ENCODE measurements at regions not wholly inside any gene's neighbourhood (a gene's known extent, or its start where the extent isn't known, plus 50 kb on each side); places are given as distances from the start of the nearest gene placed in this dataset.
"Not testable (repeated sequence)": the region's sequence is repeated elsewhere in the genome, so short reads cannot be mapped to it uniquely, and the experiment has no call there.

DNA sequence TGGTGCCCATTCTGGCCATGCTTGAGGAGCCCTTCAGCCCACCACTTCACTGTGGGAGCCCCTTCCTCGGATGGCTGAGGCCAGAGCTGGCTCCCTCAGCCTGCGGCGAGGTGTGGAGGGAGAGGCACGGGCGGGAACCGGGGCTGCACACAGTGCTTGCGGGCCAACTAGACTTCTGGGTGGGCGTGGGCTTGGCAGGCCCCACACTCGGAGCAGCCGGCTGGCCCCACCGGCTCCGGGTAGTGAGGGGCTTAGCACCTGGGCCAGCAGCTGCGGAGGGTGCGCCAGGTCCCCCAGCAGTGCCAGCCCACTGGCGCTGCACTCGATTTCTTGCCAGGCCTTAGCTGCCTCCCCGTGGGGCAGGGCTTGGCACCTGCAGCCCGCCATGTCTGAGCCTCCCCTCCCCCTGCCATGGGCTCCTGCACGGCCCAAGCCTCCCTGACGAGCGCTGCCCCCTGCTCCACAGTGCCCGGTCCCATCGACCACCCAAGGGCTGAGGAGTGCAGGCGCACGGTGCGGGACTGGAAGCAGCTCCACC, 554.2 kb downstream of the GABRG2 start:
- DNase-seq (ENCODE audit: low read depth), result not testable (repeated sequence)

DNA sequence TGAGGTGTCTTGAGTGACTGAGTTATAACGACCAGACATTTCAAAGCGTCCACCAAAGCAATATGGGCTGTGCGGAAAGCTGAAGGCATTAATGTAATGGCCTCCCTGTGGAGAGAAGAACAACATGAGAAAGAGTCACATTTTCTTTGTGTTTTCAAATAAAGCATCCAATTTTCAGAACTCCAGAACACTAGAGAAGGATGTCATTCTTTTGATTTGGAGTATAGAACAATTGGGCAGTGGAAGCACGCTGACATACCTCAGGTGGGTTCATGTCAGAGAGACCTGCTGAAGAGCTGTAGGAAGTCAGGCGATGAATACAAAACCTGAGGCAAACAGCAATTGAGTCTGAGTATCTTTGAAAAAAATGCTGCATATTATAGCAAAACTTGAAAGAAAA, 556.5 kb downstream of the GABRG2 start:
- DNase-seq (ENCODE audit: low read depth), result no peak

DNA sequence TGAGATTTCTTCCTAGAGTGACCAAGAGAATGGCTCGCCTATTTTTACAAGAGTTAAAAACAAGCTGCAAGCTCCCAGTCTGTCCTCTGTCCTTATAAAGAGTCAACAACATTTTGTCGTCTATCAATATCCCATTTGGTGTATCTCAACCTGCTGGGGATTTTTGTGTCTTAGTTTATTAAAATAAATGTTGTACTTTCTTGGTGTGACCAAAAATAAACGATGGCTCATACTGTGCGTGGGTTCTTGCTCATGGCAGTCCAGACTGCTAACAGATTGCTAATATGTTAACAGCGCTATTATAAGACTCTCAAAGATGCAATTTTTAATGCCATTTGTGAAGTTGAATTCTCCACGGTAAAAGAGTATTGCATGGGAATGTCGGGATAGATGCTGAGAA, 569.9 kb downstream of the GABRG2 start:
- no peak for DNase-seq (ENCODE audit: low read depth)

- DNase-seq (ENCODE audit: low read depth), result no peak
These were observed 571.3 kb downstream of the GABRG2 start for GRCh38 chr5:162638849-162639248.

GRCh38 chr5:162641142-162641813, 573.7 kb downstream of the GABRG2 start:
- DNase-seq (ENCODE audit: low read depth), result no peak

GRCh38 chr5:162654661-162655405, 587.3 kb downstream of the GABRG2 start:
- DNase-seq (ENCODE audit: low read depth), result no peak

DNA sequence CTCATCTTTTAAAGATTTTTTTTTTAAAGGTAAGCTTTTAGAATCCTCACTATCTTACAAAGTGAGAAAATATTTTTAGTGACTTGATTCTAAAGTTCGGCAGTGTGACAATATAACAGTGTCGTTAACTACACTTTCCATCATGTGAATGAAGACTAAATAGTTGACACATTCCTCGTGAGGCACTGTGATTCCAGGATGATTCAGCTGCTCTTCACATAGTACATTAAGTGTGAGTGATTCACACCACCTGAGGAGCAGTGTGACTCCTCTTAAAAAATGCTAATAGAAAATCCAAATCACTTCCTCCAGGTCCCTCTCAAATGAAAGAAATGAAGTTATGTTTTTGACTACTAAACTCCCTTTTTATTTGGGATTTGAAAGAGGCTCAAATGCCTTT, 589.5 kb downstream of the GABRG2 start:
- DNase-seq (ENCODE audit: low read depth), result no peak

DNA sequence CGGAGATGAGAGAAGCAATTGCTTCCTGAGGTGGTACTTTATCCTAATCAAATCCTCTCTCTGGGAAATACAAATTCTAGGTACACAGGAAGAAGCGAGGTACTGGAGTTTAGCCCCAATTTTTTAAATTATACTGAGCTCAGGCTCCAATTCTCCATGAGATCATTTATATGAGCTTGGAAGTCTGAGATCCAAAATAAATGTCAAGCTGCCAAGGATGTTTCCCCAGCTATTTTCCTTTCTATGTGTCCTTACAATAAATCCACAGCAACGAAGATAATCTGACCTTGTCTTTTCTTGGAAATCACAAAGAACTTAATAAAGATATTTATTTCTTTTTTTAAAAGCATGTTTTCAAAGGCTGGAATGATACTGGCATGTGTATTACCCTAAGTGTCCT, 597.3 kb downstream of the GABRG2 start:
- DNase-seq (ENCODE audit: low read depth), result no peak

GRCh38 chr5:162668926-162669325, 601.4 kb downstream of the GABRG2 start:
- DNase-seq (ENCODE audit: low read depth), result no peak

- no peak for DNase-seq (ENCODE audit: low read depth)
These were observed 604.5 kb downstream of the GABRG2 start for GRCh38 chr5:162672061-162672460.

DNA sequence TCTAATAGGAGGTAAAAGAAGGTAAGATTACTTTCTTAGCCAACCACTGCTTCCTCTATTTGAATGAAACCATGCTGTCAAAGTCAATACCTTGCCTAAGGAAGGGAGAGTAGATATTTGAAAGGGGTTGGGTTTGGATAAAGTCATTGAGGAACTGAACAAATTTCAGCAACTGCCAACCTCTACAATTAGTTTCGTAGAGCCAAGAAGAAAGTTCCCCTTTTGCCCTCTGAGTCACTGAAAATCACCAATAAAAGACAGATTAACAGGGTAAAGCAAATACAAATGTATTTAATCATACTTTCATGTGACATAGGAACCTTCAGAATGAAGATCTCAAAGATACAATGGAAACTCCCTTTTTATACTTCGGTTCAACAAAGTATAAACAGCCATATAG, 615.7 kb downstream of the GABRG2 start:
- no peak for DNase-seq (ENCODE audit: low read depth)

DNA sequence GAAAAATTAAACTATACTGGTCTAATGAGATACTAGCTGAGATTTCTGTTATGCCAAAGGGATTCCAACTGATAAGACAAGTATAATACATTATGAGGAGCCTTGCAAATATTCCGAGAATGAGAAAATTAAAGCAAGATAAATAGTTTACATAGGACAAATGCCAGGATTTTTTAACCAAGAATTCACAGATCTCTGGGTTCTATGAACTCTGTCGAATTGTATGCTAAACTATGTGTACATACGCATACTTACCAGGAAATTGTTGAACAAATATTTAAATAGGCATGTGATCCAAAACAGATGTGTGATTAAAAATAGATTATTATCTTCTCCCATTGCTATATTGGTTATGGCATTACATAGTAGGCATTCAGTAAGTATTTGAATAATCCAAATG, 616.6 kb downstream of the GABRG2 start:
- no peak for DNase-seq (ENCODE audit: low read depth)

DNA sequence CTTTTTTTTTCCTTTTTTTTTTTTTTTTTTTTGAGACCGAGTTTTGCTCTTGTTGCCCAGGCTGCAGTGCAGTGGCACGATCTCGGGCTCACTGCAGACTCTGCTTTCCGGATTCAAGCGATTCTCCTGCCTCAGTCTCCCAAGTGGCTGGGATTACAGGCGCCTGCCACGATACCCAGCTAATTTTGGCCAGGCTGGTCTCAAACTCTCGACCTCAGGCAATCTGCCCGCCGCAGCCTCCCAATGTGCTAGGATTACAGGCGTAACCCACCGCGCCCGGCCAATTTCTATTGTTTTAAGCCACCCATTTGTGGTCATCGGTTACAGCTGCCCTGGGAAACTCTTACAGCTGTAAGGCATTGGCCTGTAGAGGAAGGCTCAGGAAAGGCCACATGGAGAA, 617.7 kb downstream of the GABRG2 start:
- no peak for DNase-seq (ENCODE audit: low read depth)

GRCh38 chr5:162696272-162696671, 628.7 kb downstream of the GABRG2 start:
- not testable (repeated sequence) for DNase-seq (ENCODE audit: low read depth)

GRCh38 chr5:162699361-162699760, 631.8 kb downstream of the GABRG2 start:
- no peak for DNase-seq (ENCODE audit: low read depth)

DNA sequence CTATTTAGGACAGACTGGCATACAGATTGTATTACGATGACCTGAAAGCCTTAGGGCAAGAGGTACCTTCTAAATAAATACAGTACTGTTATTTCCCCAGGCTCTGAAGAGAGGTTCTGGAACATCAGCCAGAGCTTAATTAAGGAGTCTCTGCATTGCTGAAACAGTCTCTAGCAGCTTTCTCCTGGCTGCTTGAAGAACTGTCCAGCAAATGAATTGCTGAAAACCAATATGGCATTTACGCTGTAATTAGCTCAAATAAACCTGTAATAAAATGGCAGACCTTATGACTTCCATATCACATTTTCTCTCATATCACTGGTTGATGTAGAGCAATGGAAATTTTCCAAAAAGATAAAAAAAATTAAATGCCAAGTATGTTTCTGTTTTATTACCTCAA, 636.3 kb downstream of the GABRG2 start:
- no peak for DNase-seq (ENCODE audit: low read depth)

- no peak for DNase-seq (ENCODE audit: low read depth)
These were observed 643.7 kb downstream of the GABRG2 start for GRCh38 chr5:162711244-162711643.

GRCh38 chr5:162719720-162720119, 652.1 kb downstream of the GABRG2 start:
- no peak for DNase-seq (ENCODE audit: low read depth)

DNA sequence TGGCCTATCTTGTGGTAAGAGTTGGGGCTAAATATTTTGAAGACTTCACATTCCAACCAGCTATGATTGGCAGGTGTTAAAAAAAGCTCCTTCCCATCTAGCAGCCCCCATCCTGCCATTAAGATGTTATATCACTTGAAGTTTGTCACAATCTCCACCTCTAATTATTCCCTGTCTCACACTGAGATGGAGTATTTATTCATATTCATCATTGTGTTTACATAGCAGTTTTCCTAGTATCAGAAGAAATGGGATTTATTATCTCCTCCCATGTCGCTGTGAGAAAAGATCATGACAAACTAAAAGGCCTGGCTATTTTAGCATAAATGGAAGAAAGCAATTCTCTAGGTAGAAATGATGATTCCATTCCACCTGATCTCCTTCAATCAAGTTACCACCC, 653.6 kb downstream of the GABRG2 start:
- no peak for DNase-seq (ENCODE audit: low read depth)

DNA sequence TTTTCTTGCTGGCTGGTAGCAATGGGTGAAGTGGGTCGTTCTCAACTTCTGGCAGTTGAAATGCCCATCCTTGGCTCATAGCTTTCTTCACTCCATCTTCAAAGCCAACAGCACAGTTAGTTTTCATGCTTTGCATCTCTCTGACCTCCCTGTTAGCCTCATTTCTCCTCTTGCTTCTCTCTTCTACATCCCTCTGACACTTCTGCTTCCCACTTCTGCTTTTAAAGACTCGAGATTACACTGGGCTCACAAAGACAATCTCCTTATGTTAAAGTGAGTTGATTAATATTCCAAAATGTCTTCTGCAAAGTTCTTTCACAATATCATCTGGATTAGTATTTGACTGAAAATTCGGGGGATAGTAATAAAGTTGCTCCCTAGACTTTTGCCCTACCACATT, 684.8 kb upstream of the CCNG1 start:
- no peak for DNase-seq (ENCODE audit: low read depth)

DNA sequence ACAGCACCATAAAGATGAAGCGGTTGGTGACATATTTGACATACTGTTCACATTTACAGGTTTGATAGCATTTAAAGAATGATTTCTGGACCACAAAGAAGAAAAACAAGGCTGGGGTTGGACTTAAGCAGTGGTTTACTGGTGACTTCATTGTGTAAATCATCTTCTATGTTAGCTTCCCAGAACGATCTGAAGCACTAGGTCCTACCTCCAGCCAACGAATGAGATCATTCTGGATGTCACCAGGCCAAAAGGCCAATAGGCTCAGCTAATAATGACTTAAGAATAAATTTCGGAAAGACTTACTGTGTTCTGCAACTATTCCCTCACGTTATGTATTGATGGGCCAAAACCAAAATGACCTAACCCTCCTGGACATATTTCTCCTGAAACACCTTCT, 675.3 kb upstream of the CCNG1 start:
- no peak for DNase-seq (ENCODE audit: low read depth)

DNA sequence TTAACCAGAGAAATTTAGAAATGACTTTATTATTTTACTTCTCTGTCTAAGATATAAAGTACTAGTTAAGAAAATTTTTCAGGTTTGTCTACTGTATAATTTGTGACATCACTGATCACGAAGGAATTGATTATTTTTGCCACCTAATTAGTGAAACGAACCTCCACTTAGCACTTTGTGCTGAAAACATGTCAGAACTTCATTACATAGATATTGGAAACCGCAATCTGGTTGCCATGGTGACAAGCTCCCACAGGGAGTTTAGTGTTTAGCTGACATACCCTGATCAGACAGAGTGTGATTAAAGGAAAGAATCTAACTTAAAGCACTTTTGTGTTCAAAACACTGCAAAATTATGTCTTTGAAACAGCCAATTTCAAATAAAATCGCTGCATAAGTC, 668.4 kb upstream of the CCNG1 start:
- DNase-seq (ENCODE audit: low read depth), result no peak

DNA sequence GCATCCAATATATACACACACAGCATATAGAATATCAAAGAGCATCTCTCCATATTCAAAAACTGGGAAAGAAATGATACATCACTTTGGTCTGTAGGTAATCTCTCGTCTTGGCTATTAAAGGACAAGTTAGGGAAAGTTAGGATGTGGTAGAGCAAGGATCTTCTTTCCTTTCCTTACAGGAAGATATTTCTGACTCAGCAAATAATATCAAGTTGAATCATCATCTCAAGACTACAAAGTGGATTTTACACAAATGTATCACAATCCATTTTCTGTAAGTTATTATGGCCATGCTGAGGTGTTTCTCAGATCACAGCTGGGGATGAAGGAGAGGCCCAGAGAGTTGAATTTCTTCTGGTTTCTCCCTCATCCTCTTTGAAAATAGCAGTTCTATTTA, 651.7 kb upstream of the CCNG1 start:
- no peak for DNase-seq (ENCODE audit: low read depth)

- no peak for DNase-seq (ENCODE audit: low read depth)
These were observed 651.2 kb upstream of the CCNG1 start for GRCh38 chr5:162786234-162786633.
